ENCODE measurements at regions not wholly inside any gene's neighbourhood (a gene's known extent, or its start where the extent isn't known, plus 50 kb on each side); places are given as distances from the start of the nearest gene placed in this dataset.
A peak's percentile ranks its signal among the peaks of the same experiment; 100 is the strongest.
"Not testable (repeated sequence)": the region's sequence is repeated elsewhere in the genome, so short reads cannot be mapped to it uniquely, and the experiment has no call there.

DNA sequence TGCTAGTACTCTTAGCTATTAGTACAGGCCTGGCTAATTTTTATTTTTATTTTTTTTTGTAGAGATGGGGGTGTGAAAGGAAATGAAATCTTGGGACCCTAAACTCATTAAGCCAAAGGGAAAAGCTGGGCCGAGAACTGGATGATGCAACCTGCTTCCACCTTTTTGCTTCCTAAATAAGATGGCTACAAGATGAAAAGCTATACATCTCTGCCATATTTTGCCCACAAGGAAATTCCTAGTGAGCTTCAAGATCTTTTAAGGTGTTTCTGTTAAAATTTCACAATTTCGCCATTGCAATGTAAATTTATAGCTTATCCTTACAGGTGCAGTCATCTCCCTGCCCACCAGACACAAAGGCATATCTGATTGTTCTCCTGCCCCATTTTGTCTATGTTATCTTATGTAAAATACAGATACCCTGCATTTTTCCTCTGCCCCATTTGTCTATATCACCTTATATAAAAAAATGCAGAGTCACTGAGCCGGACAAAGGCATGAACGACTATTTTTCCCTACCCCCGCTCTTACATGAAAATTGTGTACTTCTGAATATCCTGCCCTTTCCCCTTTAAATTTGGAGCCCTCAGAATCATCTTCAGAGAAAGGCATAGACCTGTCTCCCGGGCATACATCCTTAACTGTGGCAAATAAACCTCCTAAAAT, 112.0 kb upstream of the SLC38A2 start:
- no peak for DNase-seq

DNA sequence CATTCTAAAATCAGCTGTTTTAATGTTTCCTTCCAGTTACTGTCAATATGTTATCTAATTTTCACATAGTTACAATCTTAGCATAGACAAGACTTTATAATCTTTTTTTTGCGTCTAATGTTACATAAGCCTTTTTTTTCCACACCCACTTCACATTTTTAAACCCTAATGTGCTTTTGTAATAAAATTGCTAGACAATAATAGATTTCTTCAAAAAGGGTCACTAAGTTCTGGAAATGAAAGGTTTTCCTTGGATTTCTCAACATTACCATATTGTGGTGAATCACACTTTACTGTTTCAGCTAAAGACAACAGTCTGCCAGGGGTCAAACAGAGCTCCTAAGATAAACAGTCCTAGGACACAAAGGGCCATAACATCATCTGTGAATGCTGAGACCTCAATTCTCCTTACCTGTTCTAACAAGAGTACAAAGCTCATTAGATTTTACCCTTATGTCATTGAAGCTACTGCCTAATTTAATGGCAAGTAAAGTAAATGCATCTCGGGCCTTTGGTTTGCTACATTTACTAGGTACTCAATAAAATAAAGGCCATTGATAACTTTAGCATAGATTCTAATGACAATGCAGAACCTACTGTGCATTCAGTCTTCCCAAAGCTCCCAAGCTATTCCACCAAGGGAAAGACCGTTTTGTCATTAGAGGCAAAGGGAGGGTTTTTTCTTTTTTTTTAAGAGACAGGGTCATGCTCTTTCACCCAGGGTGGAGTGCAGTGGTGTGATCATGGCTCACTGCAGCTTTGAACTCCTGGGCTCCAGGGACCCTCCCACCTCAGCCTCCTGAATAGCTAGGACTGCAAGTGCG, 111.2 kb upstream of the SLC38A2 start:
- peak in 1 of 2 donors; percentile 41 for DNase-seq

DNA sequence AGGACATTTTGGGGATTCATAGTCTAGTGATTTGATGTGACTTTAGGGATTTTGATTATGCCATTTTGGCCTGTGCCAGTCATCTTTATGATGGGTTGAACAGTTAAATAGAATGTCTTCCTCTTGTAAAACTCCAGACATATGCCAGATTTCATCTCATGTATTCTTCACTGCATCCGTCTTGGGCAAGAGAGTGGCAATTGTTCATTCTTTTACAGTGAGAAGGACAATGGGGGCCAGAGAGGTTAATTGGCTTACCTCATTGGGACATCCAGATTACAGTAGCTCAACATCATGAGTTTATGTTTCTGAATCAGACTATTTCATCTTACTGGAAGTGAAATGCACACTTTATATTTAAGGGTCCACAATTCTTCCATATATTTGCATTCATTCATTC, 108.2 kb upstream of the SLC38A2 start:
- DNase-seq: no peak

DNA sequence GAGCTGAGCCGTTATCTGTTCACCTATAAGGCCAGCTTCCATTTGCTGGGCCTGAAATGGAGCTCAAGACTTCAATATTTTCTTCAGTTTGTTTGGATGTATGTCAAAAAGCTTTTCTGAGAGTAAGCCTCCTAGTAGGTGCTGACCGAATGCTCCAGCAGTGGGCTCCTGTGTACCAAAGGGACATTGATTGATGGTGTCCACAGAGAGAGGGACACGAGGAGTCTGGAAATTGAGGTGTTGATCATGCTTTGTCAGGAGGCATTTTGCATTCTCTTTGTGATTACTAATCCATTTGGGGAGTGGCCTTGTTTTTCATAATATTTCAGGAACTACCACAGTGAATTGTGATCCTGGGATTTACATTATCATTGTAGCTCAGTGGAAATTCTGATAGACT, 107.7 kb upstream of the SLC38A2 start:
- DNase-seq: no peak

DNA sequence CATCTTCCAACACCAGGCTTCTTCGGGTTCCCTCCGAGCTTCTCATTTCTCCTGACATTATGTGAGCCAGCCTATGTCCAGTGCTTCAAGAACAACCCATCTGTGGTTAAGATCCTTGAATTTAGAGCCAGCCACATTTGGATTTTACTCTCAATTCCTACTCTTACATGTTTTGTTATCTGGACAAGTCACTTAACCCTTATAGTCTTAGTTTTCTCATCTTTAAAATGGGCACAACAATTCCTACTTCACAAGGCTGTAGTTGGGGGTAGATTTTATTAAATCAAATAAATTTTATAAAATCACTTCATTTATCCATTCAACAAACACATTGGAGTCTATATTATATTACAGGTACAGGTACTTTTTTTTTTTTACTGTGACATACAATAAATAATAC, 105.5 kb upstream of the SLC38A2 start:
- DNase-seq: no peak

DNA sequence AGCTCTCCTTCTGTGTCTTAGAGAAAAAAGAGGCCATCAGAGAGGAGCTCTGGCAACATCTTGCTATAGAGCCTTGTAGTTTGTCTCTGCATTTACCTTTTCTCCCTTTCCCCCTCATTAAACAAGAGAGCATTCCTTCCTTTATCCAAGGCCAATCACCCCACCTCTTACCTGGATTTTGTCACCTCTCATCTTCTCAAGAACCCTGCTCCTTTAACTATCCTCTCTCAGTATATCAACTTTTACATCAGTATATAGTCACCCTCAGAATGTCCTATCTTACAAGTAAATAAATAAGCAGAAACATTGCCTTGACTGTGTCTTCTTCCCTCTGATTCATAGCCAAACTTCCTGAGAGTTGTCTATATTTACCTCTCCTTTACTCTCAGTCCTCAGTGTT, 105.0 kb upstream of the SLC38A2 start:
- peak in 1 of 2 donors; percentile 17 for DNase-seq

DNA sequence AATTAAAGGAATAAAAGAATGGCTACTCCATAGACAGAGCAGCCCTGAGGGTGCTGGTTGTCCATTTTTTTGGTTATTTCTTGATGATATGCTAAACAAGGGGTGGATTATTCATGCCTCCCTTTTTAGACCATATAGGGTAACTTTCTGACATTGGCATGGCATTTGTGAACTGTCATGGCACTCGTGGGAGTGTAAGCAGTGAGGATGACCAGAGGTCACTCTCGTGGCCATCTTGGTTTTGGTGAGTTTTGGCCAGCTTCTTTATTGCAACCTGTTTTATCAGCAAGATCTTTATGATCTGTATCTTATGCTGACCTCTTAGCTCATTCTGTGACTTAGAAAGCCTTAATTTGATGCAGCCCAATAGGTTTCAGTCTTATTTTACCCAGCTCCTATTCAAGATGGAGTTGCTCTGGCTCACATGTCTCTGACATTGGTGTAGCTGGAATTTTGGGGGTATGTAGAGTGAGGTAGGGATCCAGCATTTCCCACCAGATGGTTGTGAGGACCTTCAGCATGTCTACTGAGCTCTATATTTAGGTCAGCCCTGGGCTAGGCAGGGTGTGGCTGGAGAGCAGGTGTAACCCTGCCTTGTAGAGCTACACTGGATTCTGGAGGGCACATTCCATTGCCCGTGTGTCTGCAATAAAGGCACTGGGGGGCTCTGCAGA, 103.5 kb upstream of the SLC38A2 start:
- DNase-seq: no peak

DNA sequence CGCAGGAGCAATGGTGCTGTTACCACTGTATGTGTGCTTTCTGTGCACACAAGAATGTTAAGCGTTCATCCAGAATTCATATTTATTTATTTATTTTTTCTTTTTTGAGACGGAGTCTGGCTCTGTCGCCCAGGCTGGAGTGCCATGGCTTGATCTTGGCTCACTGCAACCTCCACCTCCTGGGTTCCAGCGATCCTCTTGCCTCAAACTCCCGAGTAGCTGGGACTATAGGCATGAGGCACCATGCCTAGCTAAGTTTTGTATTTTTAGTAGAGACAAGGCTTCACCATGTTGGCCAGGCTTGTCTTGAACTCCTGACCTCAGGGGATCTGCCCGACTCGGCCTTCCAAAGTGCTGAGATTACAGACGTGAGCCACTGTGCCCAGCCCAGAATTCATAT, 101.8 kb upstream of the SLC38A2 start:
- DNase-seq: not testable (repeated sequence)

DNA sequence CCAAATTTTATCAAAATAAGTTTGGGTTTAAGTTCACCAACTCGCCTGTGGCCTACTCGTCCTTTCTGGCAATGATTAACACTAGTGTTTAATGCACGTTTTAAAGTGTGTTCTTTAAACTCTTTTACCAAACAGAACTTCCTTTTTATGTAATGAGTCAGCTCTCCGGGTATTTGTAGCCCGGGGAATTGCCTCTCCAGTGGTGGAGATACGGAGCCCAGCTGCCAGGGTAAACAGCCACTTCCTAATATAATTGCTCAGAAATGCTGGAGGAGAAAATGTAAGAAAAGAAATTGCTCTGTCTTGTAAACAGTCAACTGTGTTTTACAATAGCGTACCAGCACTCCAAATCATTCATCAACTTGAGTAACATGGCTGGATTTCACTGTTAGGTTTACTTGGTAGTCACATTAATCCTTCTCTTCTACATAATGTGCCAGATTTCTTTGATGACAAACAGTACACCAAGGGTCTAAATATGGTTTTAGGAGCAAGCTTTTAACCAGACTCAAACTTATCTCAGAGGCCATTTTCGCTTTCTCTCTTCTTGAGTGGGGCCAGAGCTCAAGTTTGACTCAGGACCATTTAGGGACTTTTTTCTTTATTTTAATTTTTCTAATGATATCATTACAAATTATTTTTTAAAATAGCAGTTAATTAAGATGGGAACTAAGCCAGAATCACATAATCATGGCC, 101.2 kb upstream of the SLC38A2 start:
- peak in 1 of 2 donors; percentile 91 for DNase-seq

DNA sequence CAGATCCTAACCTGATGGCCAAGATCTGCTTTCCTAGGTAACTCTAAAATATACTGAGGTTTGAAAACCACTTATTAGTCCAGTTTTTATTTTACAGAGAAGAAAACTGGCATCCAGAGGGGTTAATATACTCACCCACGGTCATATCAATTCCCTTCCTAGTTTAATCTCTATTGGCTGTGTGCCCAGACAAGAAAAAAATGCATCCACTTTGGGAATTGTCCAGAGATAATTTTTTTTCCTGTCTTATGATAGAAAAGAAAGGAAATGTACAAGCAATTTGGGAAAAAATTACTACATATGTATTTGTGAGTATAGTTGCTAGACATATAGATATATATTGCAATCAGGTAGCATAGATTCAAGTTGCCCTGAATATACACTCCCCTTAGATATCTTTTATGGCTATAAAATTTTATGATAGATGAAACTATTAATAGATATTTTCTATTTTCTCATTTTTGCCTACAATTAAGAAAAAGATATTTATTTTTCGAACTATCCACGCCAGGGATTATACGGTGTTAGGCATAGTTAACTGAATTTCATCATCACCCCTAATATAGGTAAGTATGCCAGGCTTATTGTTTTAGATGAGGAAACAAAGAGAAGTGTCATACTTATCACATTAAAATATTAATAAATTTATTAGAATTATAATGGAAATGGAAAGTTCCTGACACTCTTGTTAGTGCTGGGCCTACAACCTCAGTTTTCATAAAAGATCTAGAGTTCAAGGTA, 100.5 kb upstream of the SLC38A2 start:
- no peak for DNase-seq

DNA sequence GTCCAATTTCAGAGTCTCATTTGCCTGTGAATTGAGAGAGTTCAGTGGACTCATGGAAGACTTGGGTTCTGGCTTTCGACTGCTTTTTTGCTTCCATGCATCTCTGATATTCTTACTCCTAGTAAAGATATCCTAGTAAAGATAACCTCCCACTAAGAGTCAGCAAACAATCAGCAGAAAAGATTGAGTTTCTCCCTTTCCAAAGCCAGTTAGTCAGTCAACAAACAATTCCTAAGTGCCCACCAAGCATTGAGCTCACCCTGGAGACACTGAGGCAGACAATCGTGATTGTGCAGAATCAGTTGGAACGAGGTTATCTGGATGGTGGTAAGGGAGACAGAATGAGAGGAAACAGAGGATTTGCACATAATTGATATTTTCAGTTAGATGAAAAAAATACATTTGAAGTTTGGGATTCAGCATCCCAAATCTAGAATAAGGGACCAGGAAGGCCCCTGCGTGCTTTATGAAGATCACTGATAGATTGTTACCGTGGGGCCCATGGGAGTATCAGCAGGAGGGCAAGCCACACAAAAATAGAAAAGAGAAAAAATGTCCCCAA, 99.7 kb upstream of the SLC38A2 start:
- no peak for DNase-seq

DNA sequence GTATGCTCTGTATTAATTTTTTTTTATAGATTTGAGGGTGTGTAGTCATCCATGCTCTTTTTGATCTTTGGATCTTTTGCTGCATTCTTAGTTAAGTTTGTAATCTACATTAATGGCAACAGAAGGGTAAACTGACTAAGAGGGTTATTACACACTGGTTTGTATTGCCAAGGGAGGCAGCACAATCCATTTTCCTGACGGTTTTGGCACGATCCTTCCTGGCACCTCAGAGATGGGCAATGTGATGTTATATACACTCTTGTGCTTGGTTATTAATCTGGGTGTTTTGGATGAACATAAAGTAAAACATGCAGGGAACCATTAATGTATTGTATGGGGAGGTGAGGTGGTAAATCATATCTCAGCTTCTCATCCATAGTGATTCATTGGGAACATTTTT, 98.8 kb upstream of the SLC38A2 start:
- DNase-seq: no peak

DNA sequence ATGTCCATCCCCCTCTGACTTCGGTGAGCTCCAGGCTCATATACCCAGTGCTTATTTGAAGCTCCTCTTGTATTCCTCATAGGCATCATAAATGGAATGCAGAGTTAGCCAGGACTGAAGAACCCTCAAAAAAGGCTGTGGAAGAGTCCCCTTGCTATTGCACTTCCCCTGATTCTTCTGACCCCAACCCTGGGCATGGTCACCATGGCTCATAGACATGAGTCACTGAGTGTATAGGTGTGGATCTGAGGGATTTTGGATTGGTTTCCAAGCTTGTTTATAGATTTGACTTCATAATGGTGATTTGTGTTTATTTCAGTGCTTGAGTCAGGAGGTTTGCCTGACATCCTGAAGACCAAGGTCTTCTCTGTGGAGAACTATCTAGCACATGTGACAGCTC, 98.4 kb upstream of the SLC38A2 start:
- DNase-seq: no peak

DNA sequence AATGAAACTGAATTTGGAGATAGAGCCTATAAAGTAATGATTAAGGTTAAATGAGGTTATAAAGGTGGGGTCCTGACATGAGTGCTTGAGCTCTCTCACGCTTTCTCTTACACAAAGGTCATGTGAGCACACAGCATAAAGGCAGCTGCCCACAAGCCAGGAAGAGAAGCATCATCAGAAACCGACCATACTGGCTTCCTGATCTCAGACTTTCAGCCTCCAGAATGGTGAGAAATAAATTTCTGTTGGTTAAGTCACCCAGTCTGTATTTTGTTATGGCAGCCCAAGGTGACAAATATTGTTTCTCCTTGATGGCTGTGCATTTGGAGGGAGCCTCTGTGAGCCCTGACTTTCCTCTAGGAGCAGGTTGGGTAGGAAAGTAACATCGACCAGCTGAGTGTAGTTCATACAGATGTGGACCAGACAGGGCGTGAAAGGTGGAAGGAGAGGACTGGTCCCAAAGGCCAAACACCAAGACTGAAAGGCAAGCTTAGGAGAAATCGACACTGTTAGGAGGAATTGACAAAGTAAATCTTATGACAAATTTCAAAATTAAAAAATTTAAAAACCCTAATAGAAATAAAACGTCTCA, 97.6 kb upstream of the SLC38A2 start:
- DNase-seq: no peak

DNA sequence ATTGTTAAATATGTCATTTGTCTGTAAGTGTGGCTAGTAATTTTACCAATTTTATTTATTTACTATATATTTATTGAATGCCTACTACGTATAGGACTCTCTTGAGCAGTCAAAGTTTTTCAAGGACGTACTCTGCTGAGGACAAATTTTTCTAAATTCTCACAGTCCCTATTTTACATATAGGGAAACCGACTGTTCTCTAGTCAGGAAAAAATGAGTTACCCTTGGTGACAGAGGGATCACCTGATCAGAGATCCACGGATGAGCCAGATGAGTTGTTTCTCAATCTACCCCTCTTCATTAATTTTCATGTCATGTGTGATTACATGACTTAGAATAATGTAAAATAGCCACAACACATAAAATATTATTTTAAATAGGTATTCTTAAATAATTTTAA, 96.2 kb upstream of the SLC38A2 start:
- DNase-seq: no peak

DNA sequence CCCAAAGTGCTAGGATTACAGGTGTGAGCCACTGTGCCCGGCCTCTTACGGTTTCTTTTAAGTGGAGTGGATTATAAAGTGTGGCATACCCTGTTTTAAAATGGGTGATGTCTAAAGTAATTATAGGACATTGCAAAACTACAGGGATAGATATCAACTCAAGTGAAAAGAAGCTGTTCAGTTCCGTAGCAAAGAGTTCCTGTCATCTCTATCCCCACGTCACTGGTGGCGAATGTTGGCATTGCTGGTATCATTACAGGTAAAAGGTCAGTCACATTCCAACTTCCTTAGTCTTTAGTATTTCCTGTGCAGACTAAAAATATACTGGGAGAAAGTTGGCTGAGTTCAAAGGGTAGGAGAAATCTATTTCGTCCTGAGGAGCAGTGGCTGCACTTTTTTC, 95.6 kb upstream of the SLC38A2 start:
- DNase-seq: no peak

DNA sequence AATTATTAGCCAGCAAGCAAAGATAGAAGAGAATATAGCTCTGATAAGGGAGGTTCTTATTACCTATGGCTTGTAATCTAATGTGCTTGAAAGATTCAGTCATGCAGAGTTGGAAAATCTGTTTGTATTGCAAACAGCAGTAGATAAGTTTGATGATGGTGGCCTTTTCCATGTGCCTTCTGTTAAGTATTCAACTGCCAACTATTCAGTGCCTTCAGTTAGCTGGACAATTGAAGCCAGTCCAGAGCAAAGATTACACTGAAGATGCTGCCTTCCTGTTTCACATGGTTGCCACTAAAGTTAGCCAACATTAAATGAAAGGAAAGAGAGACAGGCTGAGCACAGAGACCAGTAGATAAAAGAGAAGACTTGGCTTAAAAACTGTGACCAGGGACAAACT, 92.7 kb upstream of the SLC38A2 start:
- no peak for DNase-seq

DNA sequence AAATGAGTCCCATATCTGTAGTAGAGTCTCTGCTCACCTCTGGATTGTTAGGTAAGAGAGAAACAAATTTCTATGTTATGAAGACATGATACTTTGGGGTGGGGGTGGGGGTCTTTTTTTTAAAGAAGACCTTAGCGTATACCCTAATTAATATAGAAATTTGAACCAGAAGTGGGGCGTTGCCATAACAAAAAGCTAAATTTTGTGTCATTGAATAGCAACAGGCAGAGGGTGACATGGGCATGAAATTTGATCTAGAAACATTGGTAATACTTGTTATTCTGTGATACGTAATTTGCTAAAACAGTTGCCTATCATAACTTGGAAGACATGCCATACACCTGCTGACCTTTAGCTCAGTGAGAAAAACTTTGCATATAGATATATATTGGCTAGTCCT, 92.3 kb upstream of the SLC38A2 start:
- no peak for DNase-seq

DNA sequence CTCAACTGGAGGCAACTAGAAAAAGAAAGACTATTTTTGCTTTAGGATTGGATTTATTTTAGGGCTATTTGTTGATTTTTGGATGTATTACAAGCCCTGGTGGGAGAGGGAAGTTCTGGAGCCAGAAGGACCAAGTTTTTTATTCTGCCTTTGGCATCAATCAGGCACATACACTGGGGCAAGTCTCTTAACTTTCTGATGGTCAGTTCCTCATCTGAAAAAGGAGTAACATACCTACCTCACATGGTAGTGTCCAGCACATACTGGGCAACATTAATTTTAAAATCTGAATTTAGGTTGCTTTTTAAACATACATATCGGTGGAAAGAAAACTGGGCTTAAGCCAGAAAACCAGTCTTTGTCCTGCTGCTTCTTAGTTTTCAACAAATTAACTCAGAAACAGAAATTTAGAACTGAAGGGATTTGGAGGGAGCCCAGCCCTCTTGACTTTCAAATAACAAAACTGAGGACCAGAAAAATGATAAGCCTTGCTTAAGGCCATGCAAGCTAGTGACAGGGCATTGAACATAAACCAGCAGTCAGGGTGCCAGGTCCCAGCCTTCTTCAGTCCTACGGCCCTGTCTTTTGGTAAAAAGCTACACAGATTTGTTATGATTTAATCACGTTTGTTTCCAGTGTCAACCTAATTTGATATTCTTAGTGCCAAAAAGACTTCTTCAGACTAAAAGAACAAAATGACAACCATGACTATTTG, 90.2 kb upstream of the SLC38A2 start:
- DNase-seq: no peak

DNA sequence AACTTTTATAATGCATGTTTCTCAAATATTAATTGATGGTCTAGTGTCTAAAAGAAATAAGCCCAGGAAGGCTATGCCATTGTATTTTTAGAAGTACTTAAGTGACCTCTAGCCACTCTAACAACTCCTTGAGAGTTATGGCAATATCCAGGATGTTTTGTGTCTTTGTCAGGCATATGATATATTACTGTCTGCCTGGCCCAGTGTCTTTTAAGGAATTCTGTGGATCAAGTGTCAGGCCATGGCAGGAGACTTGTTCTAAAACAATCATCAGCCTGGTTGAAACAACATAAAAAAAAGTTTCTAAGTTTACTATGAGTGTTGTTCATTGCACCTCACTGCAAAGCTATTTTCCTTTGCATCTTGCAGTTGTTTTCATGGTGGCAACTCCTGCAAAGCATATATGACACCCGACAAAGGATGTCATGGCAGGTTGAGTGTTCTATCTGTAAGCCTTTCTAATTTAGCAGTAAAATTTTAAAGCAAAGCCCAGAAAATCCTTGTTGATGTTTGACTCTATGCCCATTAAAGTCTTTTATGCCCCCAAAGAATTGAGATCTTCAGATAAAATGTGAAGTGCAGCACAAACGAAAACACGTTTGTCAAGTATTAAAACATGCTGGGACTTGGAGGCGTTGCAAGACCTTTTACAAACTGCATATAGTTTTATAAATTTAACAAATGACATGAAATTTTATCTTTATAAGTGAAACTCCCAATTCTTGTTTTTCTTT, 89.5 kb upstream of the SLC38A2 start:
- DNase-seq: no peak

DNA sequence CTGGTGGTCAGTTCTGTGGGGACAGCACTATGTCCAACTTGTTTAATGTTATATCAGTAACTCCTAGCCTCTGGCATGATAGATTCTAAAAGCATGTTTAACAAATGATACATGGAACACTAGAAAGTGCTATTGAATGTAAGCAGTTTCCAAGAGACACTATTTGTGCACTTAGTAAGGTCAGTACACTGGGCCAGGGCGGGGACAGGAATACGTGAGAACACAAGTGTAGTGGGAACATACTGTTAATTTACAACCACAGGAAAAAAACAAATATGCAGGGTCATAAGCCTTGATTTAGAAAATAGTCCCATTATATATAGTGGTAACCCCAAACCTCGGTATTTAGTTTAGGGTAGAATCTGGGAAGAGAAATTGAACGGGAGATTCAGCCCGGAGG, 88.9 kb upstream of the SLC38A2 start:
- no peak for DNase-seq
